ENCODE measurements at regions not wholly inside any gene's neighbourhood (a gene's known extent, or its start where the extent isn't known, plus 50 kb on each side); places are given as distances from the start of the nearest gene placed in this dataset.

DNA sequence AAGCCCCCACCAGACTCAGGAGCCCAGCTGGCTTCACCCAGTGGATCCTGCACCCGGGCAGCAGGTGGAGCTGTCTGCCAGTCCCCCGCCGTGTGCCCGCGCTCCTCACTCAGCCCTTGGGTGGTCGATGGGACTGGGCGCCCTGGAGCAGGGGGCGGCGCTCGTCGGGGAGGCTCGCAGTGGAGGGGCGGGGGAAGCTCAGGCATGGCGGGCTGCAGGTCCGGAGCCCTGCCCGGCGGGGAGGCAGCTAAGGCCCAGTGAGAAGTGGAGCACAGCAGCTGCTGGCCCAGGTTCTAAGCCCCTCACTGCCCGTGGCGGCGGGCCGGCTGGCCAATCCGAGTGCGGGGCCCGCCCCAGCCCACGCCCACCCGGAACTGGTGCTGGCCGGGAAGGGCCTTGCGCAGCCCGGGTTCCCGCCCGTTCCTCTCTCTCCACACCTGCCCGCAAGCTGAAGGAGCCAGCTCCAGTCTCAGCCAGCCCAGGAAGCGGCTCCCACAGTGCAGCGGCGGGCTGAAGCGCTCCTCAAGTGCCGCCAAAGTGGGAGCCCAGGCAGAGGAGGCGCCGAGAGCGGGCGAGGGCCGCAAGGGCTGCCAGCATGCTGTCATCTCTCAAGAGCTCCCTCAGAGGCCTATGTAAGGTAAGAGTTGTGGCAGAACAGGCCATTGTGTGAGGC, 1307.8 kb upstream of the TMEFF2 start:
- no peak for ATAC-seq (ENCODE audit: low read depth)
- CTCF ChIA-PET = no interaction called here

DNA sequence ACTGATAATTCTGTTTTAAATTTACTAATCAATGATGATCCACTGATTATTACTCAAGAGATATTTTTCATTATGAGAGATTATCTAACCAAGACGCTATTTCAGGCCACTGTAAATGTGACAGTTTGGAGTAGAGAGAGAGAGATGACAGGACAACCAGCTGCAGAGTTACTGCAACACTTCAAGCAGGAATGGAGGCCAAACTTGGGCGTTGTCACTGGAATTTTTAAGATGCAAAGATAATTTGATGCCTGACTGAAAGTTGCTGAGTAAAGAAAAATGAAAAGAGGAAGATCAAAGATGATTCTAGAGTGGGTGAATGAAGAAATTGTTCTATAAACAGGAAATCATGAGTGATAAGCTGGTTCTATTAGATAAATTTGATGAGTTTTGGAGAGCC, 1302.1 kb upstream of the TMEFF2 start:
- ChIA-PET POLR2A (no interaction called here), CTCF (no interaction called here)
- TF ChIP-seq, protein P1, sequence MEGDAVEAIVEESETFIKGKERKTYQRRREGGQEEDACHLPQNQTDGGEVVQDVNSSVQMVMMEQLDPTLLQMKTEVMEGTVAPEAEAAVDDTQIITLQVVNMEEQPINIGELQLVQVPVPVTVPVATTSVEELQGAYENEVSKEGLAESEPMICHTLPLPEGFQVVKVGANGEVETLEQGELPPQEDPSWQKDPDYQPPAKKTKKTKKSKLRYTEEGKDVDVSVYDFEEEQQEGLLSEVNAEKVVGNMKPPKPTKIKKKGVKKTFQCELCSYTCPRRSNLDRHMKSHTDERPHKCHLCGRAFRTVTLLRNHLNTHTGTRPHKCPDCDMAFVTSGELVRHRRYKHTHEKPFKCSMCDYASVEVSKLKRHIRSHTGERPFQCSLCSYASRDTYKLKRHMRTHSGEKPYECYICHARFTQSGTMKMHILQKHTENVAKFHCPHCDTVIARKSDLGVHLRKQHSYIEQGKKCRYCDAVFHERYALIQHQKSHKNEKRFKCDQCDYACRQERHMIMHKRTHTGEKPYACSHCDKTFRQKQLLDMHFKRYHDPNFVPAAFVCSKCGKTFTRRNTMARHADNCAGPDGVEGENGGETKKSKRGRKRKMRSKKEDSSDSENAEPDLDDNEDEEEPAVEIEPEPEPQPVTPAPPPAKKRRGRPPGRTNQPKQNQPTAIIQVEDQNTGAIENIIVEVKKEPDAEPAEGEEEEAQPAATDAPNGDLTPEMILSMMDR (IDR thresholded peaks at IDR 0.05) = no peak
- H3K4me3 Mint-ChIP-seq = no peak overlapping the region
- intact Hi-C loops (cut with micrococcal nuclease) = no loop called here
- H3K27me3 Mint-ChIP-seq = no peaks in the 10 kb centered on the region
- no peaks in the 10 kb centered on the region for H3K36me3 Mint-ChIP-seq (ENCODE audit: low read depth)
- ATAC-seq (ENCODE audit: low read depth) (no peak), DNase-seq (no peak)
- peaks cover 2% of the 10 kb centered on the region for H3K9me3 Mint-ChIP-seq
- no peaks in the 10 kb centered on the region for H3K4me1 Mint-ChIP-seq
- H3K27ac Mint-ChIP-seq = no peak overlapping the region

More for the DNA sequence above, 1307.8 kb upstream of the TMEFF2 start:
- Mint-ChIP-seq H3K4me3 (no peak overlapping the region), H3K27me3 (no peaks in the 10 kb centered on the region), H3K4me1 (no peaks in the 10 kb centered on the region), H3K9me3 (peaks cover 2% of the 10 kb centered on the region), H3K36me3 (ENCODE audit: low read depth) (no peaks in the 10 kb centered on the region), H3K27ac (no peak overlapping the region)
- TF ChIP-seq, protein P1 (IDR thresholded peaks at IDR 0.05) = no peak
- intact Hi-C loops (cut with micrococcal nuclease) = no loop called here
- no peak for DNase-seq
- POLR2A ChIA-PET = no interaction called here

DNA sequence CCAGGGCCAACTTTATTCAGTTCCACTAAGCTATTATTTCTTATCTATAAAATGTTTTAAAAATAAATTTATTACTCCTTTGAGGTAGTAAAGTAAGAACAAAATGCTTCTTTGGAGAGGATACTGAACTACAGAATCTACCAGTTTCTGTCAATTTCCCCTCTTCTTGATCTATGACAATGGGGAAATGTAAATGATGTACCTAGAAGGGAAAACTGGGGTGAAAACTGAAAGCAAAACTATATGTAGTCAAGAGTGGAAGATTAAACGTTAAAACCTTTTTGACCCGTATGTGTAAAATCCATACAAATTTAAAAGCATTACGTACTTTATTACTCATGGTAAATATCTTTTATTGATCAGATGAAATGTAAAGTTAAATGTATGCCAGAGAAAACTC, 1287.8 kb upstream of the TMEFF2 start:
- intact Hi-C loops (cut with micrococcal nuclease) = no loop called here
- Mint-ChIP-seq H3K9me3 (no peaks in the 10 kb centered on the region), H3K36me3 (ENCODE audit: low read depth) (no peaks in the 10 kb centered on the region), H3K27ac (peak overlapping the region; percentile 75), H3K27me3 (no peaks in the 10 kb centered on the region), H3K4me1 (peaks cover 14% of the 10 kb centered on the region), H3K4me3 (peak overlapping the region; percentile 71)
- no peak for DNase-seq
- CTCF ChIA-PET = no interaction called here
- no peak for ATAC-seq (ENCODE audit: low read depth)
- POLR2A ChIA-PET = no interaction called here
- TF ChIP-seq, protein P1 (IDR thresholded peaks at IDR 0.05) = no peak

DNA sequence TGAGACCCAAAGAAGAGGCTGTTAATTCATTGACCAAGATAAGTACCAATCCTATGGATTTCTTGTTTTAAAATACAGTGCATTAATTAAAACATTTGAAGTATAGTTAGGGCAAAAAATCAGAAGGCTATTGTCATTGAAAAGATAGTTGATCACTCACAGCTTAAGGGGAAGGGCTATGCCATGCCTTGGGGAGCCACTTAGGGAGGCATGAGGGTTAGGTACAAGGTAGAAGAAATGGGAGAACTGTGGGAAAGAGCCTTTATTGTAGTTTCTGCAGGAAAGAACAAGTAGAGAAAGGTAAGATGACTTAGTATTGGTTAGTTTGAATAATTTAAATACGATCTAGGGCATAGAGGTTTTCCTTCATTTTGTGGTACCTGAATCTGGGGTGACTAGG, 1285.5 kb upstream of the TMEFF2 start:
- H3K27ac Mint-ChIP-seq = no peak overlapping the region
- ATAC-seq (ENCODE audit: low read depth) = no peak

DNA sequence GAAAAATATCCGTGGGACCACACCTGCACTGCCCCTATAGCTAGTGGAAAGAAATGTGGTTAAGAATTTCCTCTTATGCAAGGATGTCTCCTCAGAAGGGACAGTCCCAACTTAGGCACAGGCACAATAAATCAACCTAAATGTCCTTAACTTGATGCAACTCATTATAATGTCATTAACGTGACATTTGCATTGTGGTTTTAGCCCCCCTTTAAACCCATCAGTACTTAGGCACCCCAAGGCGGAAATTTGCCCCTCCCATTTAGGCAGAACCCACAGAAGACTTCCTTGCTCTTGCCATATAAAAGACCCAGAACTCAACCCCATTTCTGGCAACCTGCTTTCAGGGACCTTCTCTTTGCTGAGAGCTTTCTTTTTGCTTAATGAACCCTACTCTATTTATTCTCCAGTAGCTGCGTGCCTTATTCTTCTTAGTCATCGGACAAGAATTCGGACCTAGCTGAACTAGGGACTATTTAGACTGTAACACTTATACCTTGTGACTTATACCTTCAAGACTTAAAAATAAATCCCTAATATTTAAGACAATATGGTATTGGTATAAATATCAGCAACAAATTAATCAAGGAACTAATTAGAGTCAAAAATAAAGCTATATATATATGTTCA, 1281.6 kb upstream of the TMEFF2 start:
- intact Hi-C loops (cut with micrococcal nuclease) = no loop called here
- peak overlapping the region; percentile 42 for H3K4me3 Mint-ChIP-seq
- no peaks in the 10 kb centered on the region for H3K36me3 Mint-ChIP-seq (ENCODE audit: low read depth)
- H3K4me1 Mint-ChIP-seq = peaks cover 30% of the 10 kb centered on the region
- H3K9me3 Mint-ChIP-seq = peaks cover 3% of the 10 kb centered on the region
- peak overlapping the region; percentile 68 for H3K27ac Mint-ChIP-seq
- CTCF ChIA-PET = no interaction called here
- POLR2A ChIA-PET = no interaction called here
- no peaks in the 10 kb centered on the region for H3K27me3 Mint-ChIP-seq
- DNase-seq (no peak), ATAC-seq (ENCODE audit: low read depth) (peak; percentile 72)
- TF ChIP-seq, protein P1 (IDR thresholded peaks at IDR 0.05) = no peak

More for the DNA sequence above, 1285.5 kb upstream of the TMEFF2 start:
- Mint-ChIP-seq H3K4me1 (peaks cover 33% of the 10 kb centered on the region), H3K36me3 (ENCODE audit: low read depth) (no peaks in the 10 kb centered on the region), H3K27me3 (no peaks in the 10 kb centered on the region), H3K4me3 (no peak overlapping the region), H3K9me3 (no peaks in the 10 kb centered on the region)
- intact Hi-C loops (cut with micrococcal nuclease) = no loop called here
- no peak for DNase-seq
- ChIA-PET POLR2A (no interaction called here), CTCF (no interaction called here)
- TF ChIP-seq, protein P1 (IDR thresholded peaks at IDR 0.05) = no peak
